ENCODE measurements at regions not wholly inside any gene's neighbourhood (a gene's known extent, or its start where the extent isn't known, plus 50 kb on each side); places are given as distances from the start of the nearest gene placed in this dataset.

- Mint-ChIP-seq H3K4me1 (ENCODE audit: low read depth) (peaks cover 1% of the 10 kb centered on the region), H3K27me3 (peaks cover 3% of the 10 kb centered on the region), H3K9me3 (no peaks in the 10 kb centered on the region), H3K4me3 (no peak overlapping the region), H3K27ac (no peak overlapping the region), H3K36me3 (ENCODE audit: low read depth) (no peaks in the 10 kb centered on the region)
- no peak for DNase-seq
Measured at GRCh38 chr7:372546-372931, 82.6 kb downstream of the FOXL3 start.

- no peak for DNase-seq
- peaks cover 4% of the 10 kb centered on the region for H3K27me3 Mint-ChIP-seq
- H3K4me1 Mint-ChIP-seq (ENCODE audit: low read depth), result peaks cover 1% of the 10 kb centered on the region
- no peaks in the 10 kb centered on the region for H3K36me3 Mint-ChIP-seq (ENCODE audit: low read depth)
- no peaks in the 10 kb centered on the region for H3K9me3 Mint-ChIP-seq
- no peak overlapping the region for H3K4me3 Mint-ChIP-seq
- no peak overlapping the region for H3K27ac Mint-ChIP-seq
Measured at GRCh38 chr7:372932-373791, 83.2 kb downstream of the FOXL3 start.

GRCh38 chr7:373818-374705 lies 84.1 kb downstream of the FOXL3 start:
- Mint-ChIP-seq H3K4me1 (ENCODE audit: low read depth) (peaks cover 1% of the 10 kb centered on the region), H3K27ac (no peak overlapping the region), H3K27me3 (peaks cover 8% of the 10 kb centered on the region), H3K36me3 (ENCODE audit: low read depth) (no peaks in the 10 kb centered on the region), H3K4me3 (no peak overlapping the region), H3K9me3 (no peaks in the 10 kb centered on the region)
- DNase-seq, result peak; percentile 25

GRCh38 chr7:374706-375311 lies 84.8 kb downstream of the FOXL3 start:
- Mint-ChIP-seq H3K27me3 (peaks cover 8% of the 10 kb centered on the region), H3K4me3 (no peak overlapping the region), H3K4me1 (ENCODE audit: low read depth) (peaks cover 1% of the 10 kb centered on the region), H3K9me3 (no peaks in the 10 kb centered on the region), H3K27ac (no peak overlapping the region), H3K36me3 (ENCODE audit: low read depth) (no peaks in the 10 kb centered on the region)
- no peak for DNase-seq

GRCh38 chr7:375321-375831 lies 85.4 kb downstream of the FOXL3 start:
- Mint-ChIP-seq H3K4me3 (no peak overlapping the region), H3K27ac (no peak overlapping the region), H3K27me3 (peaks cover 8% of the 10 kb centered on the region), H3K36me3 (ENCODE audit: low read depth) (no peaks in the 10 kb centered on the region), H3K9me3 (no peaks in the 10 kb centered on the region), H3K4me1 (ENCODE audit: low read depth) (peaks cover 5% of the 10 kb centered on the region)
- peak; percentile 25 for DNase-seq

- H3K27me3 Mint-ChIP-seq, result peaks cover 8% of the 10 kb centered on the region
- DNase-seq, result no peak
- peaks cover 8% of the 10 kb centered on the region for H3K4me1 Mint-ChIP-seq (ENCODE audit: low read depth)
- no peaks in the 10 kb centered on the region for H3K36me3 Mint-ChIP-seq (ENCODE audit: low read depth)
- H3K9me3 Mint-ChIP-seq, result no peaks in the 10 kb centered on the region
- no peak overlapping the region for H3K4me3 Mint-ChIP-seq
- H3K27ac Mint-ChIP-seq, result no peak overlapping the region
Measured at GRCh38 chr7:375901-376305, 85.9 kb downstream of the FOXL3 start.

GRCh38 chr7:376306-377079 lies 86.5 kb downstream of the FOXL3 start:
- Mint-ChIP-seq H3K9me3 (no peaks in the 10 kb centered on the region), H3K36me3 (ENCODE audit: low read depth) (no peaks in the 10 kb centered on the region), H3K27ac (no peak overlapping the region), H3K4me1 (ENCODE audit: low read depth) (peaks cover 14% of the 10 kb centered on the region), H3K4me3 (no peak overlapping the region), H3K27me3 (peaks cover 8% of the 10 kb centered on the region)
- DNase-seq, result peak; percentile 29

GRCh38 chr7:377080-378040 lies 87.4 kb downstream of the FOXL3 start:
- Mint-ChIP-seq H3K9me3 (no peaks in the 10 kb centered on the region), H3K36me3 (ENCODE audit: low read depth) (no peaks in the 10 kb centered on the region), H3K4me1 (ENCODE audit: low read depth) (peaks cover 23% of the 10 kb centered on the region), H3K27ac (no peak overlapping the region), H3K27me3 (peaks cover 8% of the 10 kb centered on the region), H3K4me3 (no peak overlapping the region)
- peak; percentile 25 for DNase-seq

- peaks cover 23% of the 10 kb centered on the region for H3K4me1 Mint-ChIP-seq (ENCODE audit: low read depth)
- H3K27me3 Mint-ChIP-seq, result peaks cover 8% of the 10 kb centered on the region
- H3K4me3 Mint-ChIP-seq, result no peak overlapping the region
- no peaks in the 10 kb centered on the region for H3K9me3 Mint-ChIP-seq
- no peaks in the 10 kb centered on the region for H3K36me3 Mint-ChIP-seq (ENCODE audit: low read depth)
- peak; percentile 28 for DNase-seq
- no peak overlapping the region for H3K27ac Mint-ChIP-seq
Measured at GRCh38 chr7:378041-378420, 88.1 kb downstream of the FOXL3 start.

GRCh38 chr7:378551-379455 lies 88.8 kb downstream of the FOXL3 start:
- no peak overlapping the region for H3K4me3 Mint-ChIP-seq
- peaks cover 6% of the 10 kb centered on the region for H3K9me3 Mint-ChIP-seq
- DNase-seq, result peak; percentile 39
- peaks cover 23% of the 10 kb centered on the region for H3K4me1 Mint-ChIP-seq (ENCODE audit: low read depth)
- peaks cover 8% of the 10 kb centered on the region for H3K27me3 Mint-ChIP-seq
- H3K36me3 Mint-ChIP-seq (ENCODE audit: low read depth), result no peaks in the 10 kb centered on the region
- H3K27ac Mint-ChIP-seq, result no peak overlapping the region

- Mint-ChIP-seq H3K9me3 (peaks cover 14% of the 10 kb centered on the region), H3K27me3 (peaks cover 8% of the 10 kb centered on the region), H3K4me3 (no peak overlapping the region), H3K4me1 (ENCODE audit: low read depth) (peaks cover 23% of the 10 kb centered on the region), H3K27ac (no peak overlapping the region), H3K36me3 (ENCODE audit: low read depth) (no peaks in the 10 kb centered on the region)
- DNase-seq, result peak; percentile 50
Measured at GRCh38 chr7:379456-380138, 89.6 kb downstream of the FOXL3 start.

GRCh38 chr7:380139-380485 lies 90.1 kb downstream of the FOXL3 start:
- no peak for DNase-seq
- Mint-ChIP-seq H3K4me3 (no peak overlapping the region), H3K4me1 (ENCODE audit: low read depth) (peaks cover 23% of the 10 kb centered on the region), H3K36me3 (ENCODE audit: low read depth) (no peaks in the 10 kb centered on the region), H3K27ac (peak overlapping the region; percentile 50), H3K9me3 (peaks cover 15% of the 10 kb centered on the region), H3K27me3 (peaks cover 8% of the 10 kb centered on the region)
